ENCODE measurements at regions not wholly inside any gene's neighbourhood (a gene's known extent, or its start where the extent isn't known, plus 50 kb on each side); places are given as distances from the start of the nearest gene placed in this dataset.

DNA sequence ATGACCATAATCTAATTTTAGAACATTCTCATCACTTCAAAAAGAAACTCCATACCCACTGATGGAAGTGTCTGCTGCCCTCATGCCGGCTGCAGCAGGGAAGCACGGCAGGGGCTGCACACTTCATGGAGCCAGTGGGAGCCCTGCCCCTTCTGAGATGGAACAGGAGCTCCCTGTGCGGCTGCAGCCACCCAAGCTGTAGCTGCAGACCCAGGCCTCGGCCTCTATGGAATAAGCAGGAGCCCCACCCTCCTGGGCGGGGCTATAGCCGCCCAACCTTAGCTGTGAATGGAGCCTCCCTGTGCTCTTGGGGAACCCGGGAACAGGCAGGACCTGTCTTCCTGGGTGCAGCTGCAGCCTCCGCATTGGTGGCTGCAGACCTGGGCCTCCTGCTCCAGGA is 128.5 kb downstream of the NUDT12 start:
- H3K27ac Mint-ChIP-seq (ENCODE audit: unreplicated experiment), result no peak overlapping the region
- H3K27ac ChIP-seq (ENCODE audit: low read depth, low read length), result no peak overlapping the region
- peaks cover 9% of the 10 kb centered on the region for H3K4me1 ChIP-seq (ENCODE audit: insufficient read depth, low read length)
- no peaks in the 10 kb centered on the region for H4K20me1 ChIP-seq (ENCODE audit: insufficient read depth, low read length)
- H3K27me3 Mint-ChIP-seq (ENCODE audit: low read depth, unreplicated experiment), result no peaks in the 10 kb centered on the region
- H3K4me2 ChIP-seq (ENCODE audit: low read length), result no peak overlapping the region
- H3K36me3 Mint-ChIP-seq (ENCODE audit: low read depth, unreplicated experiment), result no peaks in the 10 kb centered on the region
- no peaks in the 10 kb centered on the region for H3K9me3 ChIP-seq (ENCODE audit: insufficient read depth, low read depth, low read length)
- TF ChIP-seq EZH2 (IDR thresholded peaks at IDR 0.05; ENCODE audit: insufficient read depth, low read length), result no peak
- TF ChIP-seq, protein P1, sequence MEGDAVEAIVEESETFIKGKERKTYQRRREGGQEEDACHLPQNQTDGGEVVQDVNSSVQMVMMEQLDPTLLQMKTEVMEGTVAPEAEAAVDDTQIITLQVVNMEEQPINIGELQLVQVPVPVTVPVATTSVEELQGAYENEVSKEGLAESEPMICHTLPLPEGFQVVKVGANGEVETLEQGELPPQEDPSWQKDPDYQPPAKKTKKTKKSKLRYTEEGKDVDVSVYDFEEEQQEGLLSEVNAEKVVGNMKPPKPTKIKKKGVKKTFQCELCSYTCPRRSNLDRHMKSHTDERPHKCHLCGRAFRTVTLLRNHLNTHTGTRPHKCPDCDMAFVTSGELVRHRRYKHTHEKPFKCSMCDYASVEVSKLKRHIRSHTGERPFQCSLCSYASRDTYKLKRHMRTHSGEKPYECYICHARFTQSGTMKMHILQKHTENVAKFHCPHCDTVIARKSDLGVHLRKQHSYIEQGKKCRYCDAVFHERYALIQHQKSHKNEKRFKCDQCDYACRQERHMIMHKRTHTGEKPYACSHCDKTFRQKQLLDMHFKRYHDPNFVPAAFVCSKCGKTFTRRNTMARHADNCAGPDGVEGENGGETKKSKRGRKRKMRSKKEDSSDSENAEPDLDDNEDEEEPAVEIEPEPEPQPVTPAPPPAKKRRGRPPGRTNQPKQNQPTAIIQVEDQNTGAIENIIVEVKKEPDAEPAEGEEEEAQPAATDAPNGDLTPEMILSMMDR (IDR thresholded peaks at IDR 0.05; ENCODE audit: insufficient read depth, low read depth, low read length), result no peak
- no peaks in the 10 kb centered on the region for H3K79me2 ChIP-seq (ENCODE audit: insufficient read depth, low read length)
- H3K4me3 ChIP-seq (ENCODE audit: insufficient read depth, low read depth, low read length), result no peak overlapping the region
- H3K36me3 ChIP-seq (ENCODE audit: insufficient read depth, low read length), result no peaks in the 10 kb centered on the region
- H3K27me3 ChIP-seq (ENCODE audit: insufficient read depth, low read length), result no peaks in the 10 kb centered on the region
- no peak overlapping the region for H3K9ac ChIP-seq (ENCODE audit: low read length)
- H3K9me3 Mint-ChIP-seq (ENCODE audit: unreplicated experiment), result no peaks in the 10 kb centered on the region
- no peak for FAIRE-seq
- H3K4me3 Mint-ChIP-seq (ENCODE audit: unreplicated experiment), result no peak overlapping the region
- H2AFZ ChIP-seq (ENCODE audit: low read depth, low read length), result no peak overlapping the region
- DNase-seq (ENCODE audit: low read depth), result no peak
- peaks cover 30% of the 10 kb centered on the region for H3K4me1 Mint-ChIP-seq (ENCODE audit: low read depth, unreplicated experiment)

DNA sequence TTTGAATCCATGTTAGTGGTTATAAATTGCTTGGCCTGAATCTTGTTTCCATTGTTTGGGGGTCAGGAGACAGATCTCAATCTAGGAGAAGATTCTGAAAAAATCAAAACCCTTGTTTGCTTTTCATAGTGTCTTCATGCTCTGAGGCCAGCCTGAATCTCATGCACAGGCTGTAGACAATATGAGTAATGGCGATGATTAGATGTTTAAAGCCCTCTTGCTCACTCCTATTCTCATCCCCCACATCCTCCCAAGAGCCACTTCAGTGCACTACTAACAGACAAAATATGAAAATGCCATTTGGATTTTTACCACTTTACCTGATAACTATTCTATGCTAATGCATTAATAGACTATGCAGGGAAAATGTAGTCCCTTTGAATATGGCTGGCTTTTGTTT is 129.4 kb downstream of the NUDT12 start:
- DNase-seq (ENCODE audit: low read depth) (peak; percentile 55), FAIRE-seq (peak; percentile 86)
- H3K79me2 ChIP-seq (ENCODE audit: insufficient read depth, low read length), result no peaks in the 10 kb centered on the region
- H3K9me3 Mint-ChIP-seq (ENCODE audit: unreplicated experiment), result no peaks in the 10 kb centered on the region
- H3K4me3 ChIP-seq (ENCODE audit: insufficient read depth, low read depth, low read length), result no peak overlapping the region
- peak overlapping the region; percentile 54 for H3K27ac Mint-ChIP-seq (ENCODE audit: unreplicated experiment)
- H3K36me3 ChIP-seq (ENCODE audit: insufficient read depth, low read length), result no peaks in the 10 kb centered on the region
- H3K9ac ChIP-seq (ENCODE audit: low read length), result no peak overlapping the region
- peaks cover 16% of the 10 kb centered on the region for H3K4me1 ChIP-seq (ENCODE audit: insufficient read depth, low read length)
- no peaks in the 10 kb centered on the region for H3K27me3 Mint-ChIP-seq (ENCODE audit: low read depth, unreplicated experiment)
- H3K4me2 ChIP-seq (ENCODE audit: low read length), result peak overlapping the region; percentile 46
- no peaks in the 10 kb centered on the region for H3K27me3 ChIP-seq (ENCODE audit: insufficient read depth, low read length)
- no peak overlapping the region for H2AFZ ChIP-seq (ENCODE audit: low read depth, low read length)
- H3K4me1 Mint-ChIP-seq (ENCODE audit: low read depth, unreplicated experiment), result peaks cover 33% of the 10 kb centered on the region
- H4K20me1 ChIP-seq (ENCODE audit: insufficient read depth, low read length), result no peaks in the 10 kb centered on the region
- TF ChIP-seq EZH2 (IDR thresholded peaks at IDR 0.05; ENCODE audit: insufficient read depth, low read length), result no peak
- TF ChIP-seq, protein P1 (IDR thresholded peaks at IDR 0.05; ENCODE audit: insufficient read depth, low read depth, low read length), result no peak
- peak overlapping the region; percentile 24 for H3K27ac ChIP-seq (ENCODE audit: low read depth, low read length)
- H3K36me3 Mint-ChIP-seq (ENCODE audit: low read depth, unreplicated experiment), result no peaks in the 10 kb centered on the region
- no peaks in the 10 kb centered on the region for H3K9me3 ChIP-seq (ENCODE audit: insufficient read depth, low read depth, low read length)
- no peak overlapping the region for H3K4me3 Mint-ChIP-seq (ENCODE audit: unreplicated experiment)

DNA sequence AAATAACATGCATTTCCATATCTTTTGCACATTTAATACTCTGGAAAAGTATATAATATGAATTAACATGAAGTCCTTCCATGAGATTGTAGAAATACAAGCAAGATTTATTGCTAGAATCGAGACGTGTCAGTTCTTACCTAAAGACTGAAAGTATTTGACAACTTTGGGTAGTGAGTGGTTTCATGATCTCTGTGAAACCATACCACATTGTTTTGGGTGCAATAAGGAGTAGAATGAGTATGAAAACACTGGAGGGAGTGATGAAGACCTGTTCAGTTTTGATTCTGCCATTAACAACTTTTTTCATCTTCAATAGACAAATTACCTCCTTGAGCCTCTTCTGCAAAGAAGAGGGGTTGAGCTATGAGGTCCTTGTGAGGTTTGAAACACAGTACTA is 133.7 kb downstream of the NUDT12 start:
- Histone ChIP-seq H3K27me3 (ENCODE audit: insufficient read depth, low read length) (no peaks in the 10 kb centered on the region), H3K27ac (ENCODE audit: low read depth, low read length) (peak overlapping the region; percentile 65), H4K20me1 (ENCODE audit: insufficient read depth, low read length) (no peaks in the 10 kb centered on the region), H3K9me3 (ENCODE audit: insufficient read depth, low read depth, low read length) (no peaks in the 10 kb centered on the region), H3K4me3 (ENCODE audit: insufficient read depth, low read depth, low read length) (no peak overlapping the region), H3K9ac (ENCODE audit: low read length) (peak overlapping the region; percentile 61), H3K4me1 (ENCODE audit: insufficient read depth, low read length) (peaks cover 32% of the 10 kb centered on the region), H2AFZ (ENCODE audit: low read depth, low read length) (no peak overlapping the region), H3K4me2 (ENCODE audit: low read length) (peak overlapping the region; percentile 63), H3K79me2 (ENCODE audit: insufficient read depth, low read length) (no peaks in the 10 kb centered on the region), H3K36me3 (ENCODE audit: insufficient read depth, low read length) (no peaks in the 10 kb centered on the region)
- no peak for FAIRE-seq
- no peak for DNase-seq (ENCODE audit: low read depth)
- Mint-ChIP-seq H3K36me3 (ENCODE audit: low read depth, unreplicated experiment) (no peaks in the 10 kb centered on the region), H3K9me3 (ENCODE audit: unreplicated experiment) (no peaks in the 10 kb centered on the region), H3K27me3 (ENCODE audit: low read depth, unreplicated experiment) (no peaks in the 10 kb centered on the region), H3K4me1 (ENCODE audit: low read depth, unreplicated experiment) (peaks cover 52% of the 10 kb centered on the region), H3K27ac (ENCODE audit: unreplicated experiment) (peak overlapping the region; percentile 59), H3K4me3 (ENCODE audit: unreplicated experiment) (no peak overlapping the region)
- TF ChIP-seq EZH2 (IDR thresholded peaks at IDR 0.05; ENCODE audit: insufficient read depth, low read length), result no peak
- TF ChIP-seq, protein P1 (IDR thresholded peaks at IDR 0.05; ENCODE audit: insufficient read depth, low read depth, low read length), result no peak

All from astrocyte (in vitro differentiated cells and primary cell).